Type B pancreatic cell (in vitro differentiated cells): ENCODE measurements at regions not wholly inside any gene's neighbourhood (a gene's known extent, or its start where the extent isn't known, plus 50 kb on each side); places are given as distances from the start of the nearest gene placed in this dataset.

Experiments used
- DNase-seq: peaks from one replicate; pipeline ENCODE4 v3.0.0; 2021; ENCODE audit warnings: mixed read lengths; ENCODE audit not compliant: unreplicated experiment; ENCODE audit errors: extremely low spot score
- H3K27ac Mint-ChIP-seq: 2 replicates; pipeline ENCODE4 v1.8.0; 2021; ENCODE audit warnings: mild to moderate bottlenecking, mixed read lengths
- H3K27me3 Mint-ChIP-seq: 2 replicates; pipeline ENCODE4 v1.8.0; 2021; ENCODE audit warnings: mixed read lengths
- H3K36me3 Mint-ChIP-seq: 2 replicates; pipeline ENCODE4 v1.8.0; 2021; ENCODE audit warnings: mixed read lengths
- H3K4me1 Mint-ChIP-seq: one replicate; pipeline ENCODE4 v1.8.0; 2021; ENCODE audit warnings: mixed read lengths; ENCODE audit not compliant: unreplicated experiment
- H3K4me3 Mint-ChIP-seq: 2 replicates; pipeline ENCODE4 v1.8.0; 2021; ENCODE audit warnings: mild to moderate bottlenecking, mixed read lengths
- H3K9me3 Mint-ChIP-seq: 2 replicates; pipeline ENCODE4 v1.8.0; 2021; ENCODE audit warnings: mixed read lengths
- CTCF ChIP-seq: fragments of 200-600 bp; sonication (generic); conservative IDR thresholded peaks from 2 replicates; pipeline ENCODE4 v1.5.0; 2021; ENCODE audit warnings: antibody characterized with exemption, mild to moderate bottlenecking

GRCh38 chr19:32012206-32012605, 333.2 kb upstream of the ZNF507 start:
- DNase-seq, result no peak
- Mint-ChIP-seq H3K27ac (no peak overlapping the region), H3K27me3 (peaks cover 10% of the 10 kb centered on the region), H3K4me1 (no peaks in the 10 kb centered on the region), H3K9me3 (peaks cover 4% of the 10 kb centered on the region), H3K36me3 (no peaks in the 10 kb centered on the region), H3K4me3 (no peak overlapping the region)
- no peak for TF ChIP-seq CTCF

GRCh38 chr19:32012886-32013631, 332.4 kb upstream of the ZNF507 start:
- no peak for TF ChIP-seq CTCF
- no peak for DNase-seq
- Mint-ChIP-seq H3K9me3 (peaks cover 4% of the 10 kb centered on the region), H3K27ac (no peak overlapping the region), H3K36me3 (no peaks in the 10 kb centered on the region), H3K27me3 (peaks cover 10% of the 10 kb centered on the region), H3K4me3 (no peak overlapping the region), H3K4me1 (peaks cover 6% of the 10 kb centered on the region)

GRCh38 chr19:32017176-32017953, 328.0 kb upstream of the ZNF507 start:
- no peak for DNase-seq
- TF ChIP-seq CTCF, result no peak
- H3K36me3 Mint-ChIP-seq, result no peaks in the 10 kb centered on the region
- H3K4me1 Mint-ChIP-seq, result peaks cover 12% of the 10 kb centered on the region
- H3K4me3 Mint-ChIP-seq, result no peak overlapping the region
- peaks cover 17% of the 10 kb centered on the region for H3K27me3 Mint-ChIP-seq
- H3K9me3 Mint-ChIP-seq, result peaks cover 8% of the 10 kb centered on the region
- no peak overlapping the region for H3K27ac Mint-ChIP-seq

GRCh38 chr19:32018014-32018413, 327.4 kb upstream of the ZNF507 start:
- Mint-ChIP-seq H3K27me3 (peaks cover 24% of the 10 kb centered on the region), H3K4me3 (peak overlapping the region; percentile 0), H3K27ac (peak overlapping the region; percentile 30), H3K9me3 (peaks cover 8% of the 10 kb centered on the region), H3K4me1 (peaks cover 17% of the 10 kb centered on the region), H3K36me3 (no peaks in the 10 kb centered on the region)
- DNase-seq, result no peak
- TF ChIP-seq CTCF, result no peak

- DNase-seq, result no peak
- H3K4me3 Mint-ChIP-seq, result no peak overlapping the region
- no peaks in the 10 kb centered on the region for H3K36me3 Mint-ChIP-seq
- H3K27me3 Mint-ChIP-seq, result peaks cover 32% of the 10 kb centered on the region
- H3K27ac Mint-ChIP-seq, result no peak overlapping the region
- H3K4me1 Mint-ChIP-seq, result peaks cover 21% of the 10 kb centered on the region
- H3K9me3 Mint-ChIP-seq, result peaks cover 8% of the 10 kb centered on the region
- no peak for TF ChIP-seq CTCF
Measured at GRCh38 chr19:32020538-32020937, 324.9 kb upstream of the ZNF507 start.
